HG02759 (cell line): ENCODE measurements at regions not wholly inside any gene's neighbourhood (a gene's known extent, or its start where the extent isn't known, plus 50 kb on each side); places are given as distances from the start of the nearest gene placed in this dataset.
"Not testable (repeated sequence)": the region's sequence is repeated elsewhere in the genome, so short reads cannot be mapped to it uniquely, and the experiment has no call there.

Experiments
- ATAC-seq: cut with Tn5 transposase; IDR thresholded peaks from one replicate; pipeline ENCODE4 v1.9.1; 2021; ENCODE audit warnings: mild to moderate bottlenecking, moderate library complexity; ENCODE audit not compliant: unreplicated experiment

DNA sequence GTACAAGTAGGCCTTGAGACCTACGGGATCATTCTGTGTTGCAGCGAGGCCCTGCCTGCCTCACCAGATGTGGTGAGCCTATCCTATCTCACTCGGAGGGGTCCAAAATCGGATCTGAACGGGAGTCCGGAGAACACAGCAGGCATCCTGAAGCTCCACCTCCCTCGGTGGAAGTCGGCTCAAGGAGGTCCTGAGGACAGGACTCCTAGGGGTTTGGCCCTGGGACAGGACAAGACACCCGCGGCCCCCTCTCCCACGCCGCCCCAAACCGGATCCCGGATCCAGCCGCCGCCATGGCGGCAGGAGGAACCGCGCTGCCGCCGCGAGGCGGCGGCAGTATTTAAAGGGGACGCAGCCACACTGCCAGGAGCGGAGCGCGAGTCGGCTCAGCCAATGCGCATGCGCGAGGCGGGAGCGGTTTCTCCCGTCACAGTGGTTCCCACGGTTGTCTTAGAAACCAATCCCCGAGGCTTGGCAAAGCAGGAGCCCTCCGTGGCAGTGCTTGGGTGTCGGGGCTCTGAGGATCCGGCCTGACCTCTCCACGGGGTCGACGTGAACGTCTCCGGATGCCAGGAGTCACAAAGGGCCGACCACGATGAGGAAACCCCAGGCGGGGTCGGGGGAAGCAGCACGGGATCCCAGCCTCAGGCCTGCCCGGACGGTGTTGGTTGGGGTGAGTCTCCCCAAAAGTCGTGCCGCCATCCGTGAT is 454.6 kb upstream of the ZNG1F start:
- peak; percentile 100 for ATAC-seq

DNA sequence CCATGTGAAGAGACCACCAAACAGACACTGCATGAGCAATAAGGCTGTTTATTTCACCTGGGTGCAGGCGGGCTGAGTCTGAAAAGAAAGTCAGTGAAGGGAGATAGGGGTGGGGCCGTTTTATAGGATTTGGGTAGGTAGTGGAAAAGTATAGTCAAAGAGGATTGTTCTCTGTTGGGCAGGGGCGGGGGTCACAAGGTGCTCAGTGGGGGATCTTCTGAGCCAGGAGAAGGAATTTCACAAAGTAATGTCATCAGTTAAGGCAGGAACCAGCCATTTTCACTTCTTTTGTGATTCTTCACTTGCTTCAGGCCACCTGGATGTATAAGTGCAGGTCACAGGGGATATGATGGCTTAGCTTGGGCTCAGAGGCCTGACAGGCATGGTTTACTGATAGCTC is 444.6 kb upstream of the ZNG1F start:
- not testable (repeated sequence) for ATAC-seq

DNA sequence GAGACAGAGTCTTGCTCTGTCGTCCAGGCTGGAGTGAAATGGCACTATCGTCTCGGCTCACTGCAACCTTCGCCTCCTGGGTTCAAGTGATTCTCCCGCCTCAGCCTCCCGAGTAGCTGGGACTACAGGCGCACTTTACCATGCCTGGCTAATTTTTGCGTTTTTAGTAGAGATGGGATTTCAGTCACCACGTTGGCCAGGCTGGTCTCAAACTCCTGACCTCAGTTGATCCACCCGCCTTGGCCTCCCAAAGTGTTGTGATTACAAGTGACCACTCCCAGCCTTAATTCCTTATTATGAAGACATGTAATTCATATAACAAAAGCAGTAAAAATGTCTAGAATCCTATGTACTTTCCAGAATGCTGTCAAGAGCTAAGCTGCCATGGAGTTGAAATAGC is 434.5 kb upstream of the ZNG1F start:
- not testable (repeated sequence) for ATAC-seq

DNA sequence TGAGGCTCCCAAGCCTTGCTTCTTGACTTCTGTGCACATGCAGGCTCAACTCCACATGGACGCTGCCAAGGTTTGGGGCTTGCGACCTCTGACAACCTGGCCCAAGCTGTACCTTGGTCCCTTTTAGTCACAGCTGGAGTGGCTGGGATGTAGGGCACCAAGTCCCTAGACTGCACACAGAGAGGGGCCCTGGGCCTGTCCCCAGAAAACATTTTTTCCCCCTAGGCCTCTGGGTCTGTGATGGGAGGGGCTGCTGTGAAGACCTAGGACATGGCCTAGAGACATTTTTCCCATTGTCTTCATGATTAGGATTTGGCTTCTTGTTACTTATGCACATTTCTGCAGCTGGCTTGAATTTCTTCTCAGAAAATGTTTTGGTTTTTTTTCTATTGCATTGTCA is 430.1 kb upstream of the ZNG1F start:
- not testable (repeated sequence) for ATAC-seq

DNA sequence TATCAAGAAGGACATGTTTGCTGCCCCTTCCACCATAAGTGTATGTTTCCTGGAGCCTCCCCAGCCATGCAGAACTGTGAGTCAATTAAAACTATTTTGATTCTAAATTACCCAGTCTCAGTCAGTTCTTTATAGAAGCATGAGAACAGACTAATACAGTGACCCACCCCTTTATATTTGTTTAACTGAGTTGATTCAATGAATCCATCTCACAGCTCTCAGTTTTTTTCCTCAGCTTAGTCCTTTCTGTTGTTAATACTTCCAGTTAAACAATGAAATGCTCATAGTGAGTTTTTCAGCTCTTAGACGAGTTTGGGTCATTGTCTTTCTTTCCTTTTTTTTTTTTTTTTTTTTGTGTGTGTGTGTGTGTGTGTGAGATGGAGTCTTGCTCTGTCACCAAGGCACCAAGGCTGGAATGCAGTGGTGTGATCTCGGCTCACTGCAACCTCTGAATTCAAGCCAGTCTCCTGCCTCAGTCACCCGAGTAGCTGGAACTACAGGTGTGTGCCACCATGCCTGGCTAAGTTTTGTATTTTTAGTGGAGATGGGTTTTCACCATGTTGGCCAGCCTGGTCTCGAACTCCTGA is 417.9 kb upstream of the ZNG1F start:
- ATAC-seq = not testable (repeated sequence)

DNA sequence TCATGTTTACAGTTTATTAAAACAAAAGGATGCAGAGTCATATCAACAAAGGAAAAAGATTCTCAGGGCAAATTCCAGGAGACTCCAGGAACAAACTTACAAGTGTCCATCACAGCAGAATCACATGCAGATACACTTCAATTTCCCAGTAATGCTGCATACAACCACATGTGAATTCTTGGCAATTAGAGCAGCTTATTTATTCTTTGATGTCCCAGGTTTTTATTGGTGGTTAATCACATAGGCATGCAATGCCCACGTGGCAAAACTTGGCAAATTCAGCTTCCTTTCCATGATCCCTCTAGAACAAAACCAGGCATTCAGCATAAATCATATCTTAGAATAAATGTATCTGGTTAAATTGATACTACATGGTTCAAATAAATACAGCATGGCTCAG is 376.5 kb upstream of the ZNG1F start:
- ATAC-seq = not testable (repeated sequence)
